ENCODE measurements at regions not wholly inside any gene's neighbourhood (a gene's known extent, or its start where the extent isn't known, plus 50 kb on each side); places are given as distances from the start of the nearest gene placed in this dataset.

DNA sequence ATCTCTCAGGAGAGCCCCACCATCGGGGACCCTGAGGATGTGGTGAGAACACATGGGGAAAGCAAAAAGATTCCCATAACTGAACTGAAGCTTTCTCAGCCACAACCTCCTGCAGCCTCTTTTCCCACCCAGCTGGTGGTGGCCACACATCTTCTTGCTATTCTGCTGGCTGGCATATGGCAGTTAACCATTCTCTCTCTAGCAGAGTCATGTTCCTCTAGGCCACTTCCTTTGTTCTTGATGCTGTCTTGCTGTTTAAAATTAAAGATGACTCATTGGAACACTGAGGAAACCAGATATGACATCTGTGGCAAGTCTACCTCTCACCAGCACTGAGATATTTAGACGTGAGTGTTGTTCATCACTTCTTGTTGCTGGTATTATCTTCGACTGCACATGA, 180.3 kb upstream of the ROBO2 start:
- no peak overlapping the region for H3K4me3 ChIP-seq
- no peaks in the 10 kb centered on the region for H3K27me3 ChIP-seq (replicated peaks)
- no peak for DNase-seq (ENCODE audit: low read depth in 1 of 2, low spot score in 2 of 2)
- no peaks in the 10 kb centered on the region for H3K4me1 ChIP-seq (replicated peaks)
- H3K36me3 ChIP-seq = no peaks in the 10 kb centered on the region
- no peak overlapping the region for H3K27ac ChIP-seq
- H3K9me3 ChIP-seq (replicated peaks) = no peaks in the 10 kb centered on the region

DNA sequence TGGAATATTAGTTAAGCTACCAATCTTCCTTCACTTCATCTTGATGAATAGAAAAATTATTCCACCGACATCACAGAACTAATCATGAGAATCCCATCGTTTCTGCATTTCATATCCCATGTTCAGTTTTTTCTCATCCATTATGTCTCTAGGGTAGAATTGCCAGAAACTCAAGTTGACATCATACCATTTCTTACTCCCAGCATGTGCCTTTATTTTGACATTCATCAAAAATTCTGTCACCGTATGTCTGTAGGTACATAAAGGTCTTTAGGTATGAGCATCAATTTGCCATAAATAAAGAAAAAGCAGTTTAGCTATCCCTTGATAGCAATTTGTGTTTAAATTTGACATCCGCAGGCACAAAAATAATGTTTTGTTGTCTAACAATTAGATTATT, 175.5 kb upstream of the ROBO2 start:
- Histone ChIP-seq H3K27me3 (replicated peaks) (no peaks in the 10 kb centered on the region), H3K4me3 (no peak overlapping the region), H3K4me1 (replicated peaks) (no peaks in the 10 kb centered on the region), H3K9me3 (replicated peaks) (no peaks in the 10 kb centered on the region), H3K27ac (no peak overlapping the region), H3K36me3 (no peaks in the 10 kb centered on the region)
- DNase-seq (ENCODE audit: low read depth in 1 of 2, low spot score in 2 of 2) = no peak

GRCh38 chr3:76866729-76867408, 173.0 kb upstream of the ROBO2 start:
- Histone ChIP-seq H3K4me1 (replicated peaks) (no peaks in the 10 kb centered on the region), H3K4me3 (no peak overlapping the region), H3K9me3 (replicated peaks) (no peaks in the 10 kb centered on the region), H3K27me3 (replicated peaks) (no peaks in the 10 kb centered on the region), H3K36me3 (no peaks in the 10 kb centered on the region), H3K27ac (no peak overlapping the region)
- no peak for DNase-seq (ENCODE audit: low read depth in 1 of 2, low spot score in 2 of 2)

GRCh38 chr3:76869726-76870384, 170.0 kb upstream of the ROBO2 start:
- H3K27ac ChIP-seq = no peak overlapping the region
- no peaks in the 10 kb centered on the region for H3K36me3 ChIP-seq
- H3K4me3 ChIP-seq = no peak overlapping the region

GRCh38 chr3:76871655-76872054, 168.2 kb upstream of the ROBO2 start:
- no peak overlapping the region for H3K4me3 ChIP-seq

More at GRCh38 chr3:76869726-76870384, 170.0 kb upstream of the ROBO2 start:
- H3K27me3 ChIP-seq (replicated peaks) = no peaks in the 10 kb centered on the region
- no peaks in the 10 kb centered on the region for H3K9me3 ChIP-seq (replicated peaks)
- no peak for DNase-seq (ENCODE audit: low read depth in 1 of 2, low spot score in 2 of 2)
- H3K4me1 ChIP-seq (replicated peaks) = no peaks in the 10 kb centered on the region

DNA sequence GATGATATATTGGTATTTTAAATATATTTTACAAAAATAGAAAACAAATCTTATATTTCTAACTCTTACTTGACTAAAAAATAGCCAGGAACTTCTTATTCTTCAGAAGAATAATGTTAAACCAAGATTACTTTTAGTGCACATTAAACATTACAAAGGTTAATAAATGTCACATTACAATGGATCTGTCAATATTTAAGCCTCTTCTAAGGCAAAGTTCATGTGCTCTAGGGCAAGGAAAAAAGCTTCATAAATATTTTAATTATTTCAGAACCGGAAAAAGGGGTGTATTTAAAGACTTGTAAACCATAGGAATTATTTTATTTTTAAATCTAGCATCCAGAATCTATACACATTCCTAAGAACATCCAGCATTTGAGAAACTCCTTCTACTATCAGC, 166.9 kb upstream of the ROBO2 start:
- Histone ChIP-seq H3K9me3 (replicated peaks) (no peaks in the 10 kb centered on the region), H3K4me3 (no peak overlapping the region), H3K4me1 (replicated peaks) (no peaks in the 10 kb centered on the region), H3K36me3 (no peaks in the 10 kb centered on the region), H3K27ac (no peak overlapping the region), H3K27me3 (replicated peaks) (no peaks in the 10 kb centered on the region)
- DNase-seq (ENCODE audit: low read depth in 1 of 2, low spot score in 2 of 2) = no peak

More at GRCh38 chr3:76871655-76872054, 168.2 kb upstream of the ROBO2 start:
- no peak overlapping the region for H3K27ac ChIP-seq
- no peak for DNase-seq (ENCODE audit: low read depth in 1 of 2, low spot score in 2 of 2)
- H3K4me1 ChIP-seq (replicated peaks) = no peaks in the 10 kb centered on the region
- no peaks in the 10 kb centered on the region for H3K9me3 ChIP-seq (replicated peaks)
- no peaks in the 10 kb centered on the region for H3K36me3 ChIP-seq
- no peaks in the 10 kb centered on the region for H3K27me3 ChIP-seq (replicated peaks)

DNA sequence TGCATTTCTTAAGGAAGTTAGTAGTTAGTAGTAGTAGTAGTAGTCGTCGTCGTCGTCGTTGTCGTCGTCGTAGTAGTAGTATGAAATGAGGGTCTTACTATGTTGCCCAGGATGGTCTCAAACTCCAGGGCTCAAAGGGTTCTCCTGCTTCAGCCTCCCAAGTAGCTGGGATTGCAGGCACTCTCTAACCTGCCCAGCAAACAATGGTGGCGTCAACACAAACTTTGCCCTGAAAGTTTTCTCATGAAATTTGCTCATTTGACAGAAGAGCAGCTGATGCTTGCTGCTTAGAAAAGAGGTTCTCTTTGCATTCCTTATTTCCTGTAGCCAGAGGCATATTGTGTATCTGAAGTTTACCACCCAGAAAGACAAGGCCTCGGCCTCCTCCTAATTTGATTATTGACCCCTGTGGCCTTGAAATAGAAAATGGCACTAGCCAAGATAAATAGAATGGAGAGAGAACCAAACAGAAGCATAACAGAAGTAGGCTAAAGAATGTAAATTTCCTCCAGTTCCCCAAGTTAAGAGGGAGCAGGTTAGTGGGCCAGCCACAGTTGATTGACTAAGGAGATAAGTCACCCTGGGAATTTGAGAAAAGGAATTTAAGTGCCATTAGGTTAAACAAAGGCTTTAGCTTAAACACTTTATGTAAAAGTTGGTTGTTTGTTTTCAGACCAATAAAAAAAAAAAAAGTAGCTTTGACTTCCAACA, 166.2 kb upstream of the ROBO2 start:
- no peaks in the 10 kb centered on the region for H3K27me3 ChIP-seq (replicated peaks)
- no peak overlapping the region for H3K4me3 ChIP-seq
- H3K4me1 ChIP-seq (replicated peaks) = no peaks in the 10 kb centered on the region

GRCh38 chr3:76879959-76880358, 159.9 kb upstream of the ROBO2 start:
- Histone ChIP-seq H3K27ac (no peak overlapping the region), H3K9me3 (replicated peaks) (no peaks in the 10 kb centered on the region), H3K27me3 (replicated peaks) (no peaks in the 10 kb centered on the region), H3K36me3 (no peaks in the 10 kb centered on the region), H3K4me1 (replicated peaks) (no peaks in the 10 kb centered on the region), H3K4me3 (no peak overlapping the region)
- DNase-seq (ENCODE audit: low read depth in 1 of 2, low spot score in 2 of 2) = no peak

More for the DNA sequence above, 166.2 kb upstream of the ROBO2 start:
- Histone ChIP-seq H3K36me3 (no peaks in the 10 kb centered on the region), H3K9me3 (replicated peaks) (no peaks in the 10 kb centered on the region), H3K27ac (no peak overlapping the region)
- no peak for DNase-seq (ENCODE audit: low read depth in 1 of 2, low spot score in 2 of 2)

- no peak for DNase-seq (ENCODE audit: low read depth in 1 of 2, low spot score in 2 of 2)
- Histone ChIP-seq H3K9me3 (replicated peaks) (no peaks in the 10 kb centered on the region), H3K36me3 (no peaks in the 10 kb centered on the region), H3K27ac (no peak overlapping the region), H3K4me1 (replicated peaks) (no peaks in the 10 kb centered on the region), H3K27me3 (replicated peaks) (no peaks in the 10 kb centered on the region), H3K4me3 (no peak overlapping the region)
Observed at GRCh38 chr3:76886761-76887500, 153.0 kb upstream of the ROBO2 start.

DNA sequence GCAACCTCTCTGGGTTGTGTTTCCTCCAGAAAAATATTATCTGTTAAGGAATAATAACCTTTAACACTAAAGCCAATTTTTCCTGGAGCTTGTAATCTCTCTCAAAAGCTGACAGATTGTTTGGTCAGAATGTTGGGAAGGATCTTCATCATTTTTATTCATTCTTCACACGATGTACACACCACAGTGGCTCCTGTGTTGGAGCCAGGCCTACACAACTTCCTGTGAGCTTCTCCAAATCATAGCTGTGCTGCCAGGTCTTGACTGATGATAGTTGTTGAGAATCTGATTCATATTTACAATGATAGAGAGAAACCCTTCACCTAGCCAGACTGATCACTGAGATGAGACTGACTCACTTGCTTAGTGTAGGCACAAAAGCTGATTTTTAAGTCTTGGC, 151.0 kb upstream of the ROBO2 start:
- no peak for DNase-seq (ENCODE audit: low read depth in 1 of 2, low spot score in 2 of 2)
- H3K4me3 ChIP-seq = no peak overlapping the region
- H3K36me3 ChIP-seq = no peaks in the 10 kb centered on the region
- H3K27me3 ChIP-seq (replicated peaks) = no peaks in the 10 kb centered on the region
- 0 out of 2 replicates have a peak, but pooled peaks cover under 1% of the 10 kb centered on the region for H3K9me3 ChIP-seq (replicated peaks)
- H3K27ac ChIP-seq = no peak overlapping the region
- H3K4me1 ChIP-seq (replicated peaks) = no peaks in the 10 kb centered on the region

GRCh38 chr3:76889911-76890310, 150.0 kb upstream of the ROBO2 start:
- no peak for DNase-seq (ENCODE audit: low read depth in 1 of 2, low spot score in 2 of 2)
- no peak overlapping the region for H3K27ac ChIP-seq
- no peaks in the 10 kb centered on the region for H3K27me3 ChIP-seq (replicated peaks)
- H3K4me3 ChIP-seq = no peak overlapping the region
- no peaks in the 10 kb centered on the region for H3K4me1 ChIP-seq (replicated peaks)
- 0 out of 2 replicates have a peak, but pooled peaks cover 3% of the 10 kb centered on the region for H3K9me3 ChIP-seq (replicated peaks)
- no peaks in the 10 kb centered on the region for H3K36me3 ChIP-seq

DNA sequence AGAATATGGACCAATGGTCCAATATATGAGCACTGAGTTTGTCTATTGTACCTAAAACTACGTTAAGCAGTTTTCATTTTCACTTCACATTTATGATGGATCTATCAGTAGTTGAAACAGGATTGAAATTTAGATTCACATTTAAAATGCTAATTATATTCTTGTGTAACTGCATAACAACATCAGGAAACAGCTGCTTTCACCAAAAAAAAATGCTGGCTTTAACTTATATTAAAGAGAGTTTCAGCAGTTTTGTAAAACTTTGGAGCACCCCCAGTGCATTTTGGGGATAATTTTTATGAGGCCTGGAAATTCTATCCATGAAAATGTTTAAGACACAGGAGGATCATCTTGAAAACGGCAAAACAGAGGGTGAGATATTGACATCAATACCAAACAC, 142.8 kb upstream of the ROBO2 start:
- H3K4me1 ChIP-seq (replicated peaks) = no peaks in the 10 kb centered on the region
- no peaks in the 10 kb centered on the region for H3K36me3 ChIP-seq
- no peaks in the 10 kb centered on the region for H3K27me3 ChIP-seq (replicated peaks)
- DNase-seq (ENCODE audit: low read depth in 1 of 2, low spot score in 2 of 2) = no peak
- 0 out of 2 replicates have a peak, but pooled peaks cover 3% of the 10 kb centered on the region for H3K9me3 ChIP-seq (replicated peaks)
- no peak overlapping the region for H3K27ac ChIP-seq
- no peak overlapping the region for H3K4me3 ChIP-seq

DNA sequence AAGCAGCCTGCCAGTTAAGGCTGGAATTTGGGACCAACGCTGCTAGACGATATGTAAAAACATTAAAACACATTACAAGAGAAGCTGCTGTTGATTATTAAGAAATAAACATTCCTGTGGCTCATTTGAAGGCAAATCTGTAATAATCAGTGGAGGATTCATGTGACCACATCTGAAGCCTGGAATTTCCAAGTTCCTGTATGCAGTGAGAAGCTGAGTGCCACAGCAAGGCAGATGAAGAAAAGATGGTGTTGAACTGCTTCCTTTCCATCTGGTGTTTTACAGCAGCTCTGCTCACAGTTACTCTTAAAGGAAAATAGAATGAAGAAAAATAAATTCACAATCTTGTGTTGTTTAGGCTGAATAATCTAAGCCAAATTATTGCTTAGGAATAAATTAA, 139.3 kb upstream of the ROBO2 start:
- no peak overlapping the region for H3K27ac ChIP-seq
- H3K4me1 ChIP-seq (replicated peaks) = no peaks in the 10 kb centered on the region
- no peak for DNase-seq (ENCODE audit: low read depth in 1 of 2, low spot score in 2 of 2)
- H3K9me3 ChIP-seq (replicated peaks) = no peaks in the 10 kb centered on the region
- H3K36me3 ChIP-seq = no peaks in the 10 kb centered on the region
- no peak overlapping the region for H3K4me3 ChIP-seq
- no peaks in the 10 kb centered on the region for H3K27me3 ChIP-seq (replicated peaks)

DNA sequence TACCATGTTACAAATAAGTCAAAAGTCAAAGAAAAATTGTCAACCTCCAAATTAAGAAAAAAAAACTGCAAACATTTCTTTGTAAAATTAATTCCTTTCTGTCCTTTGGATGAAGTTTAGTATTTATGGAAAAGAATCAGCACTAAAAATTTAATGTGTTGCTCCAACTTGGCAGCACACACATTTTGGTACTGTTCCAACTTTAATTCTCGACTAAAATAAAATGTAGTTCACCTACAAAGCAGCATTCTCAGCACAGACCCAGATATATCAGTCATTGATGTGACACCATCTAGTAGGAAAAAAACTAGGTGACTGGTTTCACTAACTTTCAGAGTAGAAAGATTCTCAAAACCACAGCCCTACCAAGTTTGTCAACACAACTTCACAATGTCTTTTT, 131.7 kb upstream of the ROBO2 start:
- no peak for DNase-seq (ENCODE audit: low read depth in 1 of 2, low spot score in 2 of 2)
- Histone ChIP-seq H3K4me3 (no peak overlapping the region), H3K9me3 (replicated peaks) (no peaks in the 10 kb centered on the region), H3K27ac (no peak overlapping the region), H3K36me3 (no peaks in the 10 kb centered on the region), H3K4me1 (replicated peaks) (no peaks in the 10 kb centered on the region), H3K27me3 (replicated peaks) (no peaks in the 10 kb centered on the region)

Measured in SJSA1 (cell line).